Jurkat, Clone E6-1 (cell line): ENCODE measurements at regions not wholly inside any gene's neighbourhood (a gene's known extent, or its start where the extent isn't known, plus 50 kb on each side); places are given as distances from the start of the nearest gene placed in this dataset.

Experiments
- DNase-seq: peaks from one replicate; pipeline ENCODE4 v3.0.0-alpha.2; 2011; ENCODE audit warnings: low read depth, low spot score
- H3K4me3 ChIP-seq: 2 replicates; pipeline ENCODE4 v1.5.1; 2011; ENCODE audit warnings: mild to moderate bottlenecking, low read length, control low read depth, moderate library complexity

DNA sequence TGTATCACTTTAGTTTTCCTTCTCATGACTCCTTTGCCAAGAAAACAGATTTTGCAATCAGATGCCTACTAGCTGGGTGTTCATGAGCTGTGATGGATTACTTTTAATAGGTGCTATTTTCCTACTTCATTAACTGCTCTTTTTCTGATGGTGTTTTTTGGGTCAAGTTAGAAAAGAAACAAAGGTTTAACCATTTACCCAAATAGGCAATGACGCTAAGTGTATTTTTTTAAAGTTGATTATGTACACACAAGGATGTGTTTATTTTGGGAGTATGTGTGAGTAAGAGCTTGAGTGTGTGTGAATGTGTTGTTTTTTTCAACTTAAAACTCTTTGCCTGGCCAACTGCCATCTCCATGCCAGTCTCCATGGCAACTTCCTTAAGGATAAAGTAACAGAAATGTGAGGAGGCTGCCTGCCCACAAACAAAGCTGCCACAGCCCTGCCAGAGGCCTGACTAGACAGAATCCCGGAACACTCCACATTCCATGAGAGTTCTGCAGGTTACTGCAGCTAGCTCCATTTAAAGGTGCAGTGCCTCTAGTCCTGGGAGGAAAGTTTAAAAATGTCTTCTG lies 215.6 kb upstream of the RBMS3 start:
- no peak for DNase-seq
- H3K4me3 ChIP-seq: no peak overlapping the region

- no peak for DNase-seq
- no peak overlapping the region for H3K4me3 ChIP-seq
Observed at GRCh38 chr3:29067007-29067406, 213.9 kb upstream of the RBMS3 start.

GRCh38 chr3:29070959-29071634 lies 209.8 kb upstream of the RBMS3 start:
- no peak for DNase-seq
- no peak overlapping the region for H3K4me3 ChIP-seq

DNA sequence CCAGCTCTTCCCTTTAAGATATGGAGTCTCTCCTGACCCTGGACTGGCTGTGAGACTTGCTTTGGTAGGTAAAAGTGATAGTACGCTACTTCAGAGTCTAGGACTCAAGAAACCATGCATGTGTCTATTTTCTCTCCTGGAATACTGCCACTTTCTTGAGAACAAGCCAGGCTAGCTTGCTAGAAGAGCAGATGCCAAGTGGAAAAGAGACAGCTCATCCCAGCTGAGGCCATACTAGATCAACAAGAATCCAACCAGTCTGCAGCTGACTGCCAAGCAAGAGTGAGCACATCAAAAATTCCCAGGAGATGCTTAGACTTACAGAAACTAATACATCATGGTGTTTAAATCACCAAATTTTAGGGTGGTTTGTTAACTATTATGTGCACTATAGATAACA lies 208.3 kb upstream of the RBMS3 start:
- no peak for DNase-seq
- H3K4me3 ChIP-seq: no peak overlapping the region

GRCh38 chr3:29077356-29077755 lies 203.5 kb upstream of the RBMS3 start:
- no peak overlapping the region for H3K4me3 ChIP-seq
- DNase-seq: no peak

GRCh38 chr3:29079358-29079757 lies 201.5 kb upstream of the RBMS3 start:
- H3K4me3 ChIP-seq: no peak overlapping the region
- DNase-seq: no peak

- DNase-seq: no peak
- H3K4me3 ChIP-seq: no peak overlapping the region
Observed at GRCh38 chr3:29080967-29081366, 199.9 kb upstream of the RBMS3 start.

GRCh38 chr3:29083081-29083480 lies 197.8 kb upstream of the RBMS3 start:
- H3K4me3 ChIP-seq: no peak overlapping the region
- no peak for DNase-seq

DNA sequence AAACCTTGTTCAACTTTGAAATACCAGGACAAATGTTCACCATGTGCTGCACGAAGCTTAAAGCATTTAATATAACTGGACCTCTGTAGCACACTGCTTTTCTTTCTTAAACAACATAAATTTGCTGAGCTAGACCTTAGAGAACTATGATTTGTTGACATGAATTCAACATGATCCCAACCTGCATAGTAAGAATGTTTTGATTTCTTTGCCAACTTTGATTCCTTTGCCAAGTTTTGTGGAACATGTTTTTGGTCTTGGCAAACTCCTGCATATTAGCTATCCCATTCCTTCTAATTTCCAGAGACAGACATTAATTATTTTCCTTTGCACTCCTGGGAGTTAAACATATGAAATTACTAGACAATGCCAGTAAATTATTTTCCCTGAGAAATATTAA lies 197.2 kb upstream of the RBMS3 start:
- no peak overlapping the region for H3K4me3 ChIP-seq
- no peak for DNase-seq

- H3K4me3 ChIP-seq: no peak overlapping the region
- no peak for DNase-seq
Observed at GRCh38 chr3:29088579-29088978, 192.3 kb upstream of the RBMS3 start.

DNA sequence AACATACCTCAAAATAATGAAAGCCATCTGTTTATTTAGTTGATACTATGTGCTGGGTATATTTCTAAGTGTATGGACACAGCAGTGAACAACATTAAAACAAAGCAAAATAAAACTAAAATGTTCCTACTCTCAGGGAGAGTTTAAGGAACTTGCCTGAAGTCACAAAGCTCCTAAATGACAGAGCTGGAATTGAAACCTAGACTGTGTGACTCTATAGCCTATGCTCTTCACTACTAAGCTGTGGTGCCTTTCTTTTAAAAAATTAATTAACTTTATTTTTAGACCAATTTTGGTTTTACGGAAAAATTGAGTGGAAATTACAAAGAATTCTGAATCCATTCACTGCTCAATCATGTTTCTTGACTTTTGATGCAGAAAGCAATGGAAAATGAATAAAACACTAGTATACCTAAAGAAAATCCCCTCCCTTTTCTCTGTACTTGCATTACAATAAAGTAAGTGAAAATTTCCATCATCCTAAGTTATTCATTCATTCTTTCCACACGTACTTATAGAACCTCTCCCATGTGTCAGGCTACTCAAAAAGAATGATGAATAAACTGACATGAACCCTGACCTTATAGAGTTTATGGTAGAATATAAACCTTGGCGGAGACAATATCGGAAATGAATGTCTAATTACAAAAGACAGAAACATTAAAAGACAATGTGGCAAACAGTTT lies 189.8 kb upstream of the RBMS3 start:
- no peak for DNase-seq
- no peak overlapping the region for H3K4me3 ChIP-seq

GRCh38 chr3:29091599-29092189 lies 189.2 kb upstream of the RBMS3 start:
- DNase-seq: no peak
- H3K4me3 ChIP-seq: no peak overlapping the region

DNA sequence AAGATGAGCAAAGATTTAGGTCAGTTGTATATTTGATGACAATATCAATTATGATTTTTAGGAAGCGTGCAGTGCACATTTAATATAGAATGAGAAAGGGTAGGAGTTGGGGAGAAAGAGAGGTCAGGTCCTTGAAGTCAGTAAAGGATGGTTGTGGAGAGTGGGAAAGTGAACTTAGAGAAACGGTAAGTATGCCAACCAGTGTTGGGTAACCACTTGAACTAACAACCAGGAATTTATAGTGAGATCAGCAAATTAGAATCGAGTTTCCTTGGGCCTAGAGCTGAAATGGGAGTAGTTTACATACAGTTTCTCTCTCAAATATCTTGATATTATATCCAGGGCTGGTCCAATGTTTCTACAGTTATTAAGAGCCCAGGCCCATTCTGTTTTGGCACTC lies 188.5 kb upstream of the RBMS3 start:
- DNase-seq: no peak
- H3K4me3 ChIP-seq: no peak overlapping the region

GRCh38 chr3:29099296-29099695 lies 181.6 kb upstream of the RBMS3 start:
- DNase-seq: no peak
- H3K4me3 ChIP-seq: no peak overlapping the region

DNA sequence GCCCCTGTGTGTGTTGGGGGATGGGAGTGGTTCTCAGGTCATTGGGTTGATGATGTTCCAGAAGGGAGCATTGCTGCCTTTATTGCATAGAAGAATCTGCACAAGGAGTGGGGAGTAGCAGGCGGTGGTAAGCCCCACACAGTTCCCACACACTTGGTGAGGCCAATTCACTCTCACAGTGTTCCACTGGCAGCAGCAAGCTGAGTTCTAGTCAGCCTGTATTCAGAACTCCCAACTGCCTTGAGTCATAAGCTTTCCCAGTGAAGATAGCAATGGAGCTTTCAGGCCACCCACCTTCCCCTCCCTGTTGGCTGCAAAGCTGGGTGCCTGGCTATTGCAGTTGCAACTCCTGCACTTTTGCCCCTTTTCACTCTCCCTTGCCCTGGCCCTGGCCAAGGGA lies 181.1 kb upstream of the RBMS3 start:
- DNase-seq: no peak
- no peak overlapping the region for H3K4me3 ChIP-seq

DNA sequence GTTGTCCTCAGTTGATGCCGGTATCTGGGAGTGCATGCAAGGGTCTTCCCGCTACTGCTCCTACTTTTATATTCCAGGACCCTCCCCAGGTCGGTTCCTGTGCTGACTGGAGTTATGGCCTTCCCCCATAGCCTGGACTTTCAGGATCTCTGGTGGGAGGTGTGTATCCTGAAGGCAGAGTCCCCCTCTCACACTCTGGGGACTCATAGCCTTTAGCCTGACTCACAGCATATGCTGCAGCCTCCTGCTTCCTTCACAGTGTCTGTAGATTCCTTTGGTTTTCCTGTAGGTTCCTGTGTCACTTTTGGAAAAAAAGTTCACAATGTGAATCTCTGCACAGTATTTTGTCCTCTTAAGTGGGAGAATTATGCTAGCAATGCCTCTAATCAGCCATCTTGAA lies 180.6 kb upstream of the RBMS3 start:
- no peak for DNase-seq
- no peak overlapping the region for H3K4me3 ChIP-seq

GRCh38 chr3:29128001-29128400 lies 152.9 kb upstream of the RBMS3 start:
- peak; percentile 42 for DNase-seq
- H3K4me3 ChIP-seq: no peak overlapping the region

DNA sequence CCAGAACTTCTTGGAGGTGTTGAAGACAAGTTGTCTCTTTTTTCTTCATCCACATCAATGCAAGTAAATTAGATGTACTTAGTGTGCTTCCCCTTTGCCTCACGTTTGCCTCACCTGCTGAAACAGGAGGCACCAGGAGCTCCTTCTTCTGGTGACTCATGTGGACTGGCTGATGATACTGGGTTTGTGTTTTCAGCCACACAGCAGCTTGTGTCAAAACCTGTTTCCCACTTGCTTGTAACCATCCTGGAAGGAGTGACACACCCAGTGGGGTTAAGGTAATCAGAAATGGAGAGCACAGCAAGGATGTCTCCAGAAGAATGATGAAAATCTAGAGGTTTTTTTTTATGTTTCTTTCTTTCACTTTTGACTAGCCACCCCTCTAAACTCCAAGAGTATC lies 143.3 kb upstream of the RBMS3 start:
- DNase-seq: no peak
- no peak overlapping the region for H3K4me3 ChIP-seq

DNA sequence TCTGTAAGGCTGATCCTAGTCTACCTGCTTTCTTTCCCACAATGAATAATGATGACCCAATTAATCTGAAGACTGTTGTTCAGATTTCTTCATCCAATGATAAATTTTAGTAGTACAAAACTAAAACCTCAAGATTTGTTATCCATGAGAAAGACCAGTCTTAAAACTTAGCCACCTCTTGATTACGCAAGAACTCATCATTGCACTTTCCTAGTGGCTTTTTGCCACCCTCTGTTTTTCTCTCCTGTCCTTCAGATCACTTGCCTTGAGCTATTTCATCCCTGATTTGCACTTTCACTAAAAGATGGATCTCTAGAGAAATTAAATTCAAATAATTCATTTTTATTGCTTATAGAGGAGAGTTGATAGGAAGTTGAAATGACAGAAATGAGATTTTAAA lies 142.7 kb upstream of the RBMS3 start:
- DNase-seq: no peak
- no peak overlapping the region for H3K4me3 ChIP-seq

DNA sequence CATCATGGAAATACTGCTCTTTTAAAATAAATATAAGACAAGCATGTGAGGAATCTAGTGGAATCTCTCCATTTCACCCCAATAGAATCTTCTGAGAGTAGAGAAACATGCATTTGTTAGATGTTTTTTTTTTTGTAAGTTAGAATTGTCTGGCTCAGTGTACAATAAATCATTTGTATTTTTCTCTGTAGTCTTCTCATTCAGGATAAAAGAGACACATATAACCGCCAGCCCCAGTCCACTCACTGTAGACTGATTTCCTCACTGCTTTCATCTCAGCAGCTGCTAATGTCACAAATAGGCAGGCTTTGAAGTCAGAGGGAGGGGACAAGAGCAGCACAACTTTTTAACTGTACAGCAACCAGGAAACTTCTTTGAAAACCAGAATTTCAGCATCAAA lies 140.2 kb upstream of the RBMS3 start:
- DNase-seq: peak; percentile 78
- H3K4me3 ChIP-seq: no peak overlapping the region
